Prostate gland (tissue), 2 donors: ENCODE measurements at regions not wholly inside any gene's neighbourhood (a gene's known extent, or its start where the extent isn't known, plus 50 kb on each side); places are given as distances from the start of the nearest gene placed in this dataset.

ENCODE experiments used
- CTCF ChIP-seq, 4 experiments: fragments of 200-600 bp in 2 of 4; fragments of 450-650 bp in 2 of 4; sonication (generic) in 2 of 4; IDR thresholded peaks; 1 replicate in 3 of 4; 2 replicates in 1 of 4; pipeline ENCODE4 v1.5.1; 2016 to 2019; ENCODE audit warnings: antibody characterized with exemption in 4 of 4, mild to moderate bottlenecking in 2 of 4, moderate library complexity in 2 of 4
- POLR2A ChIP-seq: fragments of 450-650 bp; IDR thresholded peaks from one replicate; pipeline ENCODE4 v1.6.1; 2016; ENCODE audit warnings: antibody characterized with exemption, mild to moderate bottlenecking
- POLR2AphosphoS5 ChIP-seq: sonication (generic); formaldehyde crosslinking; IDR thresholded peaks from one replicate; pipeline ENCODE4 v1.6.1; 2017; ENCODE audit warnings: antibody characterized with exemption

- TF ChIP-seq CTCF (IDR thresholded peaks at IDR 0.05) (no peak), POLR2A (no peak), POLR2AphosphoS5 (no peak)
Measured at GRCh38 chr4:53732661-53733060, 141.4 kb upstream of the LNX1 start.
